ENCODE measurements at regions not wholly inside any gene's neighbourhood (a gene's known extent, or its start where the extent isn't known, plus 50 kb on each side); places are given as distances from the start of the nearest gene placed in this dataset.
"Not testable (repeated sequence)": the region's sequence is repeated elsewhere in the genome, so short reads cannot be mapped to it uniquely, and the experiment has no call there.

DNA sequence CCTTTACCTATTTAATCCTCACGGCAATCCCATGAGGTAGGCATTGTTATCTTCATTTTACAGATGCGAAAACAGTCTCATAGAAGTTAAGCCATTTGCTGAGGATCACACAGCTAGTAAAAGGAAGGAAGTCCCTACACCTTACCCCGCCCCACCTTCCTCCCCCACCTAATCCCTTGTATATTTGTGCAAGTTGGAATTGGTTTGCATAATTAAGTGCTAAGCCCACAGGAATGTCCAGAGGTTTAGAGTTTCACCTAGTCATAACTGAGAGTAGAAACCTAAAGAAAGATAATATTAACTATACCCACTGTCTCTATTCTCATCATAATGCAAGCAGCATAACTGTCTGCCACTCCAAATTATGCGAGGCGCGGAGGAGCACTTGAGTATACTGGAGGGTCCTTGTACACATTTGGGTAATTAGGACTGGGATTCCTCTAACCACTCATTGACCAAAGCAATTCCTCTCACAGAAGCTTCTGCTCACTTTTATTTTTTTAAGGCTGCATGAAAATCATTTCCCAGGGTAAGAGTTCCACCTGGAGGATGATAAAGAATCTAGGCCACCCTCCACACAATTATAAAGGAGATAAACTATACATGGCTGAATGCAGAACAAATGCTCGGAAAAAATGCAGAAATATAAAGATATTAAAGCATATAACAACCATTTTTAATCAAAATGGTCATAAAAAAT, 199.9 kb downstream of the FAM181B start:
- no peak for DNase-seq (ENCODE audit: low read depth)

DNA sequence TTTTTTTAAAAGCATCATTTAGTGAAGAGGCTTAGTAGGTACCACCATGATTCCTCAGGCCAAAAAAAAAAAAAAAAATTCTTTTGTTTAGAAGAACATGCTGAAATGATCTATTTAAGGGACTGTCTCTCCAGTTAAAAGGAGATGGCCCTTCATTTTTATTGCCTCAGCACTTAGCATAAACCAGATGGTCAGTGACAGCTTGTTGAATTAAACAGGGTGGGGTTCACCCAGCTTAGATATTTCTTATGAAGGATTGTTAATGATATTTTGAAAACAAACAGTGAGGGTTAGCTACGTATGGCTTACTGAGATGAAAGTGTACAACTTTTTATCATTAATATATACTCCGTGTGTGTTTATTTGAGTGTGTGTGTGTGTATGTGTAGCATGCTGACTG, 203.7 kb downstream of the FAM181B start:
- no peak for DNase-seq (ENCODE audit: low read depth)

DNA sequence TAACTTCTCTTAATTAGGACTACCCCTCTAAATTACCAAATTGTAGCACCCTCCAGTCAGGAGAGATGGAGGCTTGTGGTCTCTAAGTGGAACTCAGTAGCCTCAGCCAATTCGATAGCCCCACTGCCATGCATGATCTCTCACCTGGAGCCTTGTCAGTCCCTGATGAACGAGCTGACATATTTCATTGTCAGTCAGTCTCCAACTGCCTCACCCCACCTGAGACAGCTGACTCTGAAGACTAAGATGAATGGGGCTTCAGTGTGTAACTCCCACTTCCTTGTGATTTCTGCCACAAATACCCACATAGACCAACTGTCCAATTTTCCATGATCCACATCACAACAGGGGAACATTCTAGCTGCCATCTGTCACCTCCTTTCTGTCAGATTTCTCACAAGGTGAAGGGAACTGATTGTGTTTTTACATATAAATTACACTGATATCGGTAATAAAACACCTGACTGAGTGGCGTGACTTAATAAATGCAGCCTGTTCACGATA, 206.5 kb downstream of the FAM181B start:
- DNase-seq (ENCODE audit: low read depth) = no peak

DNA sequence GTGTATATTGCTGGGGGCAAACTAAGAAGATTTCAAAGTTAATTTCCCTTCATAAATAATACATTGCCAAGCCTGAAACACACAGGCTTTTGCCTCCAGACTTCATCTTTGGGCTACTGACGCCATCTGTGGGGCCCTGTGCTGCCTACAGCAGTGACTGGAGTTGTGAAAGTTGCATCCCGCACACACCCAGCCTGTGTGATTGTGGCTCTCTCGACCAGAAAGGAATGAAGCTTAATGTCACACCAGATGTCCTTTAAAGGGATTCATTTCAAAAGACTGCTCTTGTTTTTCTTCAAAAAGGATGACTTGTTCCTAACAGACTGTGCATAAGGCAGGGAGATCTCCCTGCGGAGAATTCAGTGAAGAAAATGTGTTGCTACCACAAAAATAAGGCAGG, 210.5 kb downstream of the FAM181B start:
- no peak for DNase-seq (ENCODE audit: low read depth)

DNA sequence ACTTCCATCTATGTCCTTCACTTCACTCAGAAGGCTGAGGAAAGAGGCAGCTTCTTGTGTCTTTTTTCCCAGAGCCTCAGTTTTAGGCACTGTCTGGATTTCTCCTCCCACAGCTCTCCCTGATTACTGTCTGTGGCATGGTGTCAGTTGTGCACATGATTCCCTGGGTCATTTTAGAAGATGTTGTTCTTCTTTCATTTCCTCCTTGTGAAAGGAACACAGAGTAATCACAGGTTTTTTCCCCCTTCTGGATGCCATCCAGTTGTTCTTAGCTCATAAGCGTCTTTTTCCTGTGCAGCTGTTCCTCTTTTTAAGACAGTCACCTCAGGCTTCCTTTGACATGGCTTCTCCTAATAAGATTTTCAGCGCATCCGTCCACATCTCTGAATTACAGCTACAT, 212.2 kb downstream of the FAM181B start:
- no peak for DNase-seq (ENCODE audit: low read depth)

- no peak for DNase-seq (ENCODE audit: low read depth)
These were observed 226.4 kb downstream of the FAM181B start for GRCh38 chr11:82507288-82507687.

GRCh38 chr11:82505379-82505778, 228.3 kb downstream of the FAM181B start:
- DNase-seq (ENCODE audit: low read depth) = no peak

- not testable (repeated sequence) for DNase-seq (ENCODE audit: low read depth)
These were observed 232.5 kb downstream of the FAM181B start for GRCh38 chr11:82501174-82501573.

GRCh38 chr11:82494988-82495432, 238.7 kb downstream of the FAM181B start:
- no peak for DNase-seq (ENCODE audit: low read depth)

DNA sequence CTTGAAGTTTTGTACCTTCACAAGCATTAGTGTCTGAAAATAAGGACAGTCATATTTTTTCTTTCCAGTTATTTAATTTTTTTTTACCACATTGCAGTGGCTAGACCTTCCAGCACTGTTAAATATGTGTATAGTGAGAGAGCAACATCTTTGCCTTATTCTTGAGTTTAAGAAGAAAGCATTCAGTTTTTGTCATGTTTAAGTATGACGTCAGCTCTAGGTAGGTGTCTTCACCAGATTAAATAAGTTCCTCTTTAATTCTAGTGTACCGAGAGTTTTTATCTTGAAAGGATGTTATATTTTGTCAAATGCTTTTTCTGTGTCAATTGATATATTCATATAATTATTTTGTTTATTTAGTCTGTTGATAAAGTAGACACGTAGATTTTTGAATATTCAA, 258.8 kb downstream of the FAM181B start:
- no peak for DNase-seq (ENCODE audit: low read depth)

DNA sequence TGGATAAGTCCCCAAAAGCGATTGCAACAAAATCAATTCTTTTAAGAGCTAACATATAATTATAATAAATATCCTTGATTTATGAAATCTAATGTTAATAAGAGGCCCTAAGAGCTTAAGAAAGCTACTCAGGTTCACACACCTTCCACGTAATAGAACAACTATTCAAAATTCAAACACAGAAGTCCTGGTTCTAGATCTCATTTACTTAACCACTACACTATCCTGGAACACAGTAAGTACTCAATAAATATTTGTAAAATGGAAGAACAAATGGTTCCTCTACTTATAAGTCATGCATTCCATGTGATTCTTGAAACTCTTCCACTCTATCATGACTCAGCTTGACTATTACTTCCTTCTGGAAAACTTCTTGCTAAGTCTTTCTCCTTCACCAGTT, 268.2 kb downstream of the FAM181B start:
- DNase-seq (ENCODE audit: low read depth) = no peak

DNA sequence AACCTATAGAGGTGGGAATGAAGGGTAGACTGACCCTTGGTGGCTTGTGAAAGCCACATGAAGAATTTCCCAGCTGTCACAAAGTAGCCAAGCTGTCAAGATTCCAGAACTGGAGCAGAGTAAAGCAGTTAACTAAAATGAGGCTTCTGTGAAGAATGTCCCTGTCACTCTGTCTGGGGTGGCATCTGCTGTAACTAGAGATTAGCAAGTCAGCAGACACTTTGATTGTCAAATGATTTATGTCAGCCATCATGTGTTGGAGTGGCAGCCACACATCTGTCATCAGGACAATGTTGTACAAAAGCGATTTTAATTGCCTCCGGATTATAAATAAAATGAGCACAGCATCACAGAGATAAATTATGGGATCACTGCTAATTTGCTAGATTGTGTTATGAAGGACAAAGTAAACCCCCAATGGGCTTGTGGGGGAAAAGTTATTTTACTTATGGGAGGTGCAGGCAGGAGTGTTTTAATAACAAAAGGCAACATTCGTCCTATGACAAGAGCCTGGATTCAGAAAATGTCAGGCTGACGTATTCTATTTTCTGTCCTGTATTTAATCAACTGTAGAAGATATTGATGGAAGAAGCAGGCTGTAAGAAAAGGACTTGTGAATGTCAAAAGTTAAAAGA, 270.9 kb downstream of the FAM181B start:
- no peak for DNase-seq (ENCODE audit: low read depth)

DNA sequence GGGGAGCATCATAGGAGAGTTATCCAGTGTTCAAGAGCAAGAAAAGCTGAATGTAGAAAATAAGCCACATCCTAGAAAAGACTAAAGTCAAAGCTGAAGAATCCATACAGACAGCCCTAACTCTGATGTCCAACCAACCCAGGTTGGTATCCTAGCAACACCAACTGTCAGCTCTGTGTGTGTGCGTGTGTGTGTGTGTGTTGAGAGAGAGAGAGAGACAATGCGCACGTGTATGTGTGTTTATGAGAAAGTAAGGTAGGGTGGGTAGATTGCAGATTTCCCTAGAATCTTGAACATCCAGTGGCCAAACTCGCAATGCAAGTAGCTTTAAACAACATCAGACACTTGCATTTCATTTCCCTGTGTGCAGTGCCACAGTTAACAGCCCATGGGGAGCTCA, 274.9 kb downstream of the FAM181B start:
- DNase-seq (ENCODE audit: low read depth) = no peak

DNA sequence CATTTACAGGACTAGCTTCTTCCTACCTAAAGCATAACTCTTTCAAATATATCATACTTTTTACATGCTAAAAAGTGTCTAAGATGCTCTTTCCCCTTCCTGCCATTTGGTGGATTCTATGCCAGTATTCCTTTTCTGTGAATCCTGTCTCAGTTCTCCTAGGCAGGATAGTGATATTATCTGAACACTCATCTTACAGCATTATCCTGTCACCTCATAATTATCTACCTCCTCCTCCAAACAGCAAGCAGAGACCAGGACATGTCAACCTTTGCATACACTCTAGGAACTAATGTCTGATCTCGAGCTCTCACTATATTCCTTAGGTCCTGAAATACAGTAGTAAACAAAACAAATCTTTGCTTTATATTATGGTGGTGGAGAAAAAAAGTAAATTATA, 275.5 kb downstream of the FAM181B start:
- no peak for DNase-seq (ENCODE audit: low read depth)

DNA sequence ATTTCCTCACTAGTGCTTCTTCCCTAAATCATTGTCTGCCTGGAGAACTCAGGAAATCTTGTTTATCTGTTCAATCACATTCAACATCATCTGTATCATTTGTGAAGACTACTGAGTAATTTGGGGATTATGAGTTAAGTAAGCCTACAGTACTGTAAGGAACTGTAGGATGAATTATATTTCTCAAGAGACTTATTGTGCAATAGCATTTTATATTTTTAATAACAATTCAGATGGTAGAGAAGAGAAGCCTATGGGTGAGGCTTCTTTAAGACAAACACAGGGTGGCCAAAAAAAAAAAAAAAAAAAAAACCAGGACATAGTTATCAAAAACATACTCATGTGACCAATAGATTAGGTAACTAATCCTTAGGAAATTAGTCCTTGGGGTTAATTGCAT, 282.7 kb downstream of the FAM181B start:
- DNase-seq (ENCODE audit: low read depth) = no peak

- no peak for DNase-seq (ENCODE audit: low read depth)
These were observed 327.1 kb downstream of the FAM181B start for GRCh38 chr11:82406611-82407010.

- DNase-seq (ENCODE audit: low read depth) = no peak
These were observed 328.2 kb downstream of the FAM181B start for GRCh38 chr11:82405421-82405820.

GRCh38 chr11:82404981-82405380, 328.7 kb downstream of the FAM181B start:
- DNase-seq (ENCODE audit: low read depth) = no peak

GRCh38 chr11:82403640-82404305, 329.9 kb downstream of the FAM181B start:
- DNase-seq (ENCODE audit: low read depth) = no peak

- DNase-seq (ENCODE audit: low read depth) = no peak
These were observed 335.3 kb downstream of the FAM181B start for GRCh38 chr11:82398300-82398815.

DNA sequence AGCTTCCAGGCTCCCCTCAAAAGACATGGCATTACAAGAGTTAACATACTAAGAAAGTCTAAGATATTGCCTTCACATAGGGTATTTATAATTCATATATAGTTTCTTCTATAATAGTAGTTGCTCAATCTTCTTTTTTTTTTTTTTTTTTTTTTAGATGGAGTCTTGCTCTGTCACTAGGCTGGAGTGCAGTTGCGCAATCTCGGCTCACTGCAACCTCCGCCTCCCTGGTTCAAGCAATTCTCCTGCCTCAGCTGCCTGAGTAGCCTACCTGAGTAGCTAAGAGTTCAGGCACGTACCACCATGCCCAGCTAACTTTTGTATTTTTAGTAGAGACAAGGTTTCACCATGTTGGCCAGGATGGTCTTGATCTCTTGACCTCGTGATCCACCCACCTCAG, 337.0 kb downstream of the FAM181B start:
- not testable (repeated sequence) for DNase-seq (ENCODE audit: low read depth)

- no peak for DNase-seq (ENCODE audit: low read depth)
These were observed 349.4 kb downstream of the FAM181B start for GRCh38 chr11:82384308-82384707.
